Coronary artery (tissue), 2 donors: ENCODE measurements at regions not wholly inside any gene's neighbourhood (a gene's known extent, or its start where the extent isn't known, plus 50 kb on each side); places are given as distances from the start of the nearest gene placed in this dataset.
"Not testable (repeated sequence)": the region's sequence is repeated elsewhere in the genome, so short reads cannot be mapped to it uniquely, and the experiment has no call there.

Experiments used
- DNase-seq: peaks from one replicate; pipeline ENCODE4 v3.0.0-alpha.2; 2017; ENCODE audit warnings: low spot score
- H3K27ac ChIP-seq, 2 donors: fragments of 200-600 bp; sonication (generic); one replicate each; pipeline ENCODE4 v1.5.1; 2016 to 2019
- H3K4me3 ChIP-seq: fragments of 200-600 bp; sonication (generic); 2 replicates; pipeline ENCODE4 v1.5.1; 2016; ENCODE audit warnings: mild to moderate bottlenecking, moderate library complexity
- TF ChIP-seq, protein P1 (sequence below): fragments of 200-600 bp; sonication (generic); IDR thresholded peaks from one replicate; pipeline ENCODE4 v1.5.1; 2019; ENCODE audit warnings: antibody characterized with exemption

DNA sequence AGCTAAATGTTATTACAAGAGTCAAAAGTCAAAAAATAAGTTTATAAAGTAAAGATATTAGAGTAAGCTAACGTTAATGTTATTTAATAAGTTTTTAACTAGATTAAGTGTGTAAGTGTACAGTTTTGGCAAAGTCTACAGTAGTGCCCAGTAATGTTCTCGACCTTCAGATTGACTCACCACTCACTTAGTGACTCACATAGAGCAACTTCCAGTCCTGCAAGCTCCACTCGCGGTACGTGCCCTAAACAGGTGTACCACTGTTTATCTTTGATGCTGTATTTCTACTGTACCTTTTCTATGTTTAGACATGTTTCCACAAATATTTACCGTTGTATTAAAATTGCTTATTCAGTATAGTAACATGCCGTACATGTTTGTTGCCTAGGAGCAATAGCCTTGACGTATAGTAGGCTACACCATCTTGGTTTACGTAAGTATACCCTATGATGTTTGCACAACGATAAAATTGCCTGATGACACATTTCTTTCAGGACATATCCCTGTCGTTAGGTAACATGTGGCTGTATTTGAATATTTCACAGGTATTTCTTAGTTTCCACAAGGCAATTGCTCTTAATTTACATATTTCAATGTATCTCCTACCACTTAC, 1641.9 kb upstream of the PIK3C3 start:
- TF ChIP-seq, protein P1, sequence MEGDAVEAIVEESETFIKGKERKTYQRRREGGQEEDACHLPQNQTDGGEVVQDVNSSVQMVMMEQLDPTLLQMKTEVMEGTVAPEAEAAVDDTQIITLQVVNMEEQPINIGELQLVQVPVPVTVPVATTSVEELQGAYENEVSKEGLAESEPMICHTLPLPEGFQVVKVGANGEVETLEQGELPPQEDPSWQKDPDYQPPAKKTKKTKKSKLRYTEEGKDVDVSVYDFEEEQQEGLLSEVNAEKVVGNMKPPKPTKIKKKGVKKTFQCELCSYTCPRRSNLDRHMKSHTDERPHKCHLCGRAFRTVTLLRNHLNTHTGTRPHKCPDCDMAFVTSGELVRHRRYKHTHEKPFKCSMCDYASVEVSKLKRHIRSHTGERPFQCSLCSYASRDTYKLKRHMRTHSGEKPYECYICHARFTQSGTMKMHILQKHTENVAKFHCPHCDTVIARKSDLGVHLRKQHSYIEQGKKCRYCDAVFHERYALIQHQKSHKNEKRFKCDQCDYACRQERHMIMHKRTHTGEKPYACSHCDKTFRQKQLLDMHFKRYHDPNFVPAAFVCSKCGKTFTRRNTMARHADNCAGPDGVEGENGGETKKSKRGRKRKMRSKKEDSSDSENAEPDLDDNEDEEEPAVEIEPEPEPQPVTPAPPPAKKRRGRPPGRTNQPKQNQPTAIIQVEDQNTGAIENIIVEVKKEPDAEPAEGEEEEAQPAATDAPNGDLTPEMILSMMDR: no peak
- Histone ChIP-seq H3K4me3 (no peak overlapping the region), H3K27ac (no peak overlapping the region)
- DNase-seq: no peak

DNA sequence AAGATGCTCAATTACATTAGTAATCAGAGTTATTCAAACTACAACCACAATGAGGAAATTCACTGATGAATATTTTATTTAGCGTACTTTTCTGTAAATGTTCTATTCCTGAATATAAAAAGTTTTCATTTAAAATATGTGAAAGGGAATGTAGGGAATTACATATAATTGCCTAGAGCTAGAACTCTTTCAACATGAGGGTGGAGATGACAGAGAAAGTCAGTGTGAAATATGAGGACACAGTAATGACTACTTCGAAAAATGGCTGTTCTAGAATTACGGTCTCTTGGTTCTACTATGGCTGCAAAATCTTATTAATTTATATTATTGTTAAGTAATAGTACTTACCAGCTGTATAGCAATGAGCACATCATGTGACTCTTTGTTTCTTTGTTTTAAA, 1647.4 kb upstream of the PIK3C3 start:
- no peak for DNase-seq
- H3K27ac ChIP-seq: no peak overlapping the region
- H3K4me3 ChIP-seq: no peak overlapping the region
- TF ChIP-seq, protein P1: no peak

DNA sequence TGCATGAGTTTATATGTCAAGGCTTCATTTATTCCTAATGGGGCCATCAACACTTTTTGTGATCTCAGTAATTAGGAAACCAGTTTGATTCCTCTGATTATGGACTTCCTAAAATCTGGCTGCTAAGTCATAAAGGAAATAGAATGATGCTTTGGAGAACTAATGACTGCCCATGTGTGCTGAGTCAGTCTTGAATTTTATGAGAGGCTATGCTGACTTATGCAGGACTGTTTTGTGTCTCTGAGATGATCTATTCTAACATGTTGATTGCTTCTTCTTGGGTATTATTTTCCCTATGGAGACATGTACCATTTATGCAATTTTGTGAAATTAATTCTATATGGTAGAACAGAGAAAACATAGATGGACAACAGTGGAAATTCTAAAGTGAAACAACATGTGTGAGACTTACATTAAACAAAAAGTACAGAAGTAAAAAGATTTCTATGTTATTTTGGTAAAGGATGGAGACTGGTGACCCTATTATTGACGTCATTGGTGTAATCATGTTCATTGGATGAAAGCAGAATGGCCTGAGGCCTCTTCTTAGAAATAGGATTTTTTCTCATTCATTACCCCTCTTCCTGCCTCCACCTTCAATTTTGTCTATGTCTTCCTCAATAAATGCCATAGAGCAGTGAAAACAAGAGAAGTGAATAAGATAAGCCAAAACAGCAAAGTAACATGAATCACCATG, 1658.2 kb upstream of the PIK3C3 start:
- Histone ChIP-seq H3K27ac (no peak overlapping the region), H3K4me3 (no peak overlapping the region)
- TF ChIP-seq, protein P1: no peak
- DNase-seq: no peak

- DNase-seq: no peak
Measured at GRCh38 chr18:40292985-40293710, 1661.9 kb upstream of the PIK3C3 start.

GRCh38 chr18:40283560-40283959, 1671.5 kb upstream of the PIK3C3 start:
- TF ChIP-seq, protein P1: no peak
- H3K27ac ChIP-seq: no peak overlapping the region
- no peak for DNase-seq

More at GRCh38 chr18:40292985-40293710, 1661.9 kb upstream of the PIK3C3 start:
- TF ChIP-seq, protein P1: no peak
- Histone ChIP-seq H3K27ac (no peak overlapping the region), H3K4me3 (no peak overlapping the region)

DNA sequence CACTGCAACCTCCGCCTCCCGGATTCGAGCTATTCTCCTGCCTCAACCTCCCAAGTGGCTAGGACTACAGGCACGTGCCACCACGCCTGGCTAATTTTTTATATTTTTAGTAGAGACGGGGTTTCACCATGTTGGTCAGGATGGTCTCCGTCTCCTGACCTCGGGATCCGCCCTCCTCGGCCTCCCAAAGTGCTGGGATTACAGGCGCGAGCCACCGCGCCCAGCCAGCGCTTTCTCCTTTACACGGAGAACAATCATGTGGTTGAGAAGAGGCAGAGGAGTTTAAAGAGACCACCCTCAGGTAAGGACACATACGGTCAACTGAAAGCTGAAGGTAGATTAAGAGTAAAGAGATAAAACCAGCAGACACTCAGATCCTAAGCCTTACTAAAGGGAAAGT, 1673.7 kb upstream of the PIK3C3 start:
- not testable (repeated sequence) for DNase-seq, H3K4me3 ChIP-seq, H3K27ac ChIP-seq

More at GRCh38 chr18:40283560-40283959, 1671.5 kb upstream of the PIK3C3 start:
- H3K4me3 ChIP-seq: no peak overlapping the region

DNA sequence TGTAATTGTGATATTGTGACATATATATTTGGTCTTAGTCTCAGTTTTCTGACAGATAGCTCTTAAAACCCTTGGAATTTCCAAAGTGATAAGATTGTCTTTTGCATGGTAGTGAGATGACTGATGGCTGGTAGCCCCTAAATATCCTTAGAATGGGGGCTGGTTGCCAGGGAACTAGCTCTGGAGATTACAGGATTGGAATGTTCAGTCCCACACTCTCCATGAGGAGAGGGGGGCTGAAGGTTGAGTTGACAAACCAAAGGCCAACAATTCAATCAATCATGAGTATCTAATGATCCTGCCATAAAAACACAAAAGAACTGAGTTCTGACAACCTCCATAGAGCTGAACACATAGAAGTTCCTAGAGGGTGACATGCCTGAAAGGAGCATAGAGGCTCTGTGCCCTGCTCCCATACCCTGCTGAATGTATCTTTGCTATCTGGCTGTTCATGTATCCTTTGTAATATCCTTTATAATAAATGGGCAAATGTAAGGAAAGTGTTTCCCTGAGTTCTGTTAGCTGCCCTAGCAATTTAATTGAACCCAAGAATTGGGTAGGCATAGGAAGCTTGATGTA, 1680.3 kb upstream of the PIK3C3 start:
- Histone ChIP-seq H3K27ac (no peak overlapping the region), H3K4me3 (no peak overlapping the region)
- DNase-seq: no peak
- TF ChIP-seq, protein P1: no peak
